ENCODE measurements at regions not wholly inside any gene's neighbourhood (a gene's known extent, or its start where the extent isn't known, plus 50 kb on each side); places are given as distances from the start of the nearest gene placed in this dataset.

DNA sequence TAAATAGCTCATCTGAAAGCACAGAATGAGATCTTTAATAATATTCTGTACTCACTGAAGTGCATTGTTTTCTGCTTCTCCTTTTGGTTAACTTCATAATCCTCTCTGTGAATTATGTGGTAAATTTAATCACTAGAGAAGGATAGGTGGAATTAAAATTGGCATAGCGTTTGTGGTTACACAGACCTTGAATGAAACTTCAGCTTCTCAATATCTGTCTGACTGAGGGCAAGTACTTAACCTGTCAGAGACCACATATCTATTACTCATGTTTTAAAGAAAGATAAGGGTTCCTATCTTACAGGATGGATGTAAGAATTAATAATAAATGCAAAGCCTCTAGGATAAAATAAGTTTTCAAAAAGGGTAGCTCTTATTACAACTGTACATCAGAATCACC is 861.8 kb downstream of the TRIB2 start:
- DNase-seq (ENCODE audit: low read depth in 1 of 2, low spot score in 2 of 2) (no peak), FAIRE-seq (no peak)
- Histone ChIP-seq H2BK120ac (replicated peaks; ENCODE audit: low read depth, low read length) (no peak overlapping the region), H2AFZ (ENCODE audit: low read length) (no peak overlapping the region), H3K27ac (ENCODE audit: low read depth, low read length) (no peak overlapping the region), H2BK15ac (ENCODE audit: low read length) (no peak overlapping the region), H3K4me3 (ENCODE audit: extremely low read depth in 1 of 4, insufficient read depth in 2 of 4, low read depth in 3 of 4, low read length in 4 of 4) (no peak overlapping the region), H3K18ac (ENCODE audit: extremely low read depth, low read length) (no peak overlapping the region), H2AK5ac (ENCODE audit: low read depth, low read length) (no peak overlapping the region), H3K23ac (ENCODE audit: insufficient read length) (no peak overlapping the region), H4K8ac (ENCODE audit: extremely low read depth, insufficient read depth, low read length) (no peak overlapping the region), H3K79me2 (ENCODE audit: control insufficient read depth in 1 of 2, insufficient read depth in 2 of 2, low read length in 2 of 2) (no peaks in the 10 kb centered on the region), H3K36me3 (ENCODE audit: control insufficient read depth in 2 of 4, insufficient read depth in 4 of 4, low read length in 3 of 4) (no peaks in the 10 kb centered on the region), H3K4ac (replicated peaks; ENCODE audit: insufficient read length, low read depth, low read length) (no peak overlapping the region), H2BK20ac (ENCODE audit: low read length) (no peak overlapping the region), H3K56ac (replicated peaks; ENCODE audit: insufficient read length, low read depth, low read length) (no peak overlapping the region), H3K14ac (ENCODE audit: insufficient read length) (no peak overlapping the region), H3K27me3 (replicated peaks in 1 of 4; ENCODE audit: control insufficient read depth in 3 of 4, extremely low read depth in 1 of 4, insufficient read depth in 3 of 4, low read length in 3 of 4) (no peaks in the 10 kb centered on the region), H4K20me1 (replicated peaks in 1 of 2; ENCODE audit: control insufficient read depth in 1 of 2, insufficient read depth in 2 of 2, low read length in 2 of 2) (no peaks in the 10 kb centered on the region), H3K4me2 (ENCODE audit: insufficient read depth in 1 of 2, low read depth in 2 of 2, low read length in 2 of 2) (no peak overlapping the region), H2BK5ac (ENCODE audit: low read depth, low read length) (no peak overlapping the region), H3K9me3 (ENCODE audit: insufficient read depth in 2 of 2, low read depth in 1 of 2, low read length in 1 of 2) (no peaks in the 10 kb centered on the region; a peak in 1 of 4 replicates), H3K9ac (replicated peaks in 1 of 4; ENCODE audit: extremely low read depth in 1 of 4, low read depth in 3 of 4, low read length in 3 of 4) (no peak overlapping the region), H3K79me1 (ENCODE audit: low read depth, low read length) (no peaks in the 10 kb centered on the region), H4K91ac (replicated peaks; ENCODE audit: insufficient read length, low read length) (no peak overlapping the region), H4K5ac (ENCODE audit: insufficient read length, low read depth, low read length) (no peak overlapping the region), H3K4me1 (replicated peaks in 1 of 4; ENCODE audit: control insufficient read depth in 3 of 4, insufficient read depth in 4 of 4, low read length in 3 of 4) (no peaks in the 10 kb centered on the region), H3K23me2 (ENCODE audit: low read depth, low read length) (no peaks in the 10 kb centered on the region), H2BK12ac (ENCODE audit: low read depth, low read length) (no peak overlapping the region)
- ChIA-PET POLR2A (ENCODE audit: partially characterized antibody) (no interaction called here), CTCF (ENCODE audit: partially characterized antibody) (interaction anchor here (0.5 to 0.8 kb wide), 2 partner anchors 308 to 522 kb away, joined by 3 read pairs; no protein-coding TSS in a partner anchor)
- 100% methylated on average over 1 of the region's 1 CpG; no CpG with 5 or more reads in 1 of the 2 experiments for WGBS, 2 experiments (ENCODE audit: extremely low coverage in 1 of 2, insufficient coverage in 1 of 2, insufficient read length in 1 of 2, insufficient replicate concordance in 2 of 2, low coverage in 1 of 2, low lambda C conversion rate in 2 of 2, missing lambda C conversion rate in 1 of 2)
- TF ChIP-seq SP4 (IDR thresholded peaks at IDR 0.05; ENCODE audit: low read length) (no peak), POLR2A (IDR thresholded peaks at IDR 0.05; ENCODE audit: control extremely low read depth in 1 of 2, low read depth in 2 of 2, low read length in 2 of 2) (no peak), GTF2F1 (IDR thresholded peaks at IDR 0.05; ENCODE audit: borderline replicate concordance, low read depth, low read length) (no peak), YY1 (IDR thresholded peaks at IDR 0.05; ENCODE audit: low read depth, low read length) (no peak), RNF2 (IDR thresholded peaks at IDR 0.05; ENCODE audit: borderline replicate concordance, low read depth, low read length, missing control alignments, poor library complexity, severe bottlenecking) (no peak), CHD2 (IDR thresholded peaks at IDR 0.05; ENCODE audit: low read length) (no peak)
- TF ChIP-seq, protein P1, sequence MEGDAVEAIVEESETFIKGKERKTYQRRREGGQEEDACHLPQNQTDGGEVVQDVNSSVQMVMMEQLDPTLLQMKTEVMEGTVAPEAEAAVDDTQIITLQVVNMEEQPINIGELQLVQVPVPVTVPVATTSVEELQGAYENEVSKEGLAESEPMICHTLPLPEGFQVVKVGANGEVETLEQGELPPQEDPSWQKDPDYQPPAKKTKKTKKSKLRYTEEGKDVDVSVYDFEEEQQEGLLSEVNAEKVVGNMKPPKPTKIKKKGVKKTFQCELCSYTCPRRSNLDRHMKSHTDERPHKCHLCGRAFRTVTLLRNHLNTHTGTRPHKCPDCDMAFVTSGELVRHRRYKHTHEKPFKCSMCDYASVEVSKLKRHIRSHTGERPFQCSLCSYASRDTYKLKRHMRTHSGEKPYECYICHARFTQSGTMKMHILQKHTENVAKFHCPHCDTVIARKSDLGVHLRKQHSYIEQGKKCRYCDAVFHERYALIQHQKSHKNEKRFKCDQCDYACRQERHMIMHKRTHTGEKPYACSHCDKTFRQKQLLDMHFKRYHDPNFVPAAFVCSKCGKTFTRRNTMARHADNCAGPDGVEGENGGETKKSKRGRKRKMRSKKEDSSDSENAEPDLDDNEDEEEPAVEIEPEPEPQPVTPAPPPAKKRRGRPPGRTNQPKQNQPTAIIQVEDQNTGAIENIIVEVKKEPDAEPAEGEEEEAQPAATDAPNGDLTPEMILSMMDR (IDR thresholded peaks at IDR 0.05; ENCODE audit: control extremely low read depth in 1 of 3, insufficient read depth in 1 of 3, low read depth in 1 of 3, low read length in 3 of 3): no peak
- TF ChIP-seq, protein P2, sequence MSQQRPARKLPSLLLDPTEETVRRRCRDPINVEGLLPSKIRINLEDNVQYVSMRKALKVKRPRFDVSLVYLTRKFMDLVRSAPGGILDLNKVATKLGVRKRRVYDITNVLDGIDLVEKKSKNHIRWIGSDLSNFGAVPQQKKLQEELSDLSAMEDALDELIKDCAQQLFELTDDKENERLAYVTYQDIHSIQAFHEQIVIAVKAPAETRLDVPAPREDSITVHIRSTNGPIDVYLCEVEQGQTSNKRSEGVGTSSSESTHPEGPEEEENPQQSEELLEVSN (IDR thresholded peaks at IDR 0.05): no peak

All from H1 (cell line).